OCI-LY7 (cell line): ENCODE measurements at regions not wholly inside any gene's neighbourhood (a gene's known extent, or its start where the extent isn't known, plus 50 kb on each side); places are given as distances from the start of the nearest gene placed in this dataset.

Experiments
- BruUV-seq: library from RNA; stranded (reverse); fragments of 400-500 nt; replicated peaks from 2 replicates; lab custom pipeline; 2021; lab: Mats Ljungman, UMichigan
- CTCF ChIA-PET: fragments of 300-600 bp; sonication (Branson Sonifier 250); formaldehyde crosslinking; loops from one replicate; lab custom pipeline; 2022; ENCODE audit warnings: antibody characterized with exemption; ENCODE audit not compliant: unreplicated experiment; lab: Charles Lee
- POLR2A ChIA-PET: fragments of 300-600 bp; sonication (Branson Sonifier 250); formaldehyde crosslinking; loops from one replicate; lab custom pipeline; 2022; ENCODE audit warnings: antibody characterized with exemption; lab: Charles Lee
- DNase-seq: peaks from one replicate; pipeline ENCODE4 v3.0.0-alpha.2; 2015; ENCODE audit warnings: low spot score
- H2AFZ ChIP-seq: fragments of 200-600 bp; sonication (generic), shearing (Covaris generic); 2 replicates; pipeline ENCODE4 v1.6.1; 2014; ENCODE audit warnings: mild to moderate bottlenecking, antibody characterized with exemption, low read length, moderate library complexity
- H3K27ac ChIP-seq: fragments of 200-600 bp; sonication (generic); 2 replicates; pipeline ENCODE4 v1.5.1; 2014; ENCODE audit warnings: mixed run types, low read depth, mild to moderate bottlenecking, moderate library complexity, low read length, inconsistent platforms; ENCODE audit not compliant: poor library complexity, severe bottlenecking
- H3K36me3 ChIP-seq: fragments of 200-600 bp; sonication (generic); 2 replicates; pipeline ENCODE4 v1.6.1; 2014; ENCODE audit warnings: mild to moderate bottlenecking, antibody characterized with exemption, low read length, moderate library complexity, mixed read lengths; ENCODE audit not compliant: insufficient read depth
- H3K4me1 ChIP-seq: fragments of 200-600 bp; sonication (generic); 2 replicates; pipeline ENCODE4 v1.5.1; 2014; ENCODE audit warnings: mild to moderate bottlenecking, low read length; ENCODE audit not compliant: insufficient read depth, poor library complexity, severe bottlenecking
- H3K4me2 ChIP-seq: fragments of 200-600 bp; sonication (generic); 2 replicates; pipeline ENCODE4 v1.6.1; 2014; ENCODE audit warnings: mild to moderate bottlenecking, low read length
- H3K4me3 ChIP-seq: fragments of 200-600 bp; sonication (generic); 2 replicates; pipeline ENCODE4 v1.5.1; 2014; ENCODE audit warnings: mild to moderate bottlenecking, low read depth, low read length; ENCODE audit not compliant: poor library complexity, severe bottlenecking
- H3K79me2 ChIP-seq: fragments of 200-600 bp; sonication (generic); 2 replicates; pipeline ENCODE4 v1.6.1; 2016; ENCODE audit warnings: low read depth, mild to moderate bottlenecking, low read length, moderate library complexity, mixed read lengths; ENCODE audit not compliant: insufficient read depth
- H3K9me2 ChIP-seq: fragments of 200-600 bp; sonication (generic); 2 replicates; pipeline ENCODE4 v1.6.1; 2016; ENCODE audit warnings: mild to moderate bottlenecking, low read length, mixed read lengths; ENCODE audit not compliant: insufficient read depth
- H3K9me3 ChIP-seq: fragments of 200-600 bp; sonication (generic); 2 replicates; pipeline ENCODE4 v1.6.1; 2014; ENCODE audit warnings: mild to moderate bottlenecking, mixed run types, low read length, mixed read lengths
- H4K20me1 ChIP-seq: fragments of 200-600 bp; sonication (generic); 2 replicates; pipeline ENCODE4 v1.6.1; 2014; ENCODE audit warnings: mild to moderate bottlenecking, antibody characterized with exemption, low read length, moderate library complexity, mixed read lengths; ENCODE audit not compliant: insufficient read depth
- EZH2phosphoT487 ChIP-seq: fragments of 200-600 bp; sonication (generic); IDR thresholded peaks from 2 replicates; pipeline ENCODE4 v1.6.1; 2018; ENCODE audit warnings: low read depth, borderline replicate concordance, mild to moderate bottlenecking, mixed run types, antibody characterized with exemption, low read length, moderate library complexity, mixed read lengths
- intact Hi-C: fragments of 100-400 bp; cut with micrococcal nuclease; formaldehyde crosslinking; loops from one replicate; pipeline ENCODE4 v1.10.0; 2022; ENCODE audit not compliant: unreplicated experiment
- TF ChIP-seq, protein P1 (sequence below): fragments of 200-600 bp; sonication (generic); conservative IDR thresholded peaks from 2 replicates; pipeline ENCODE4 v1.5.1; 2014; ENCODE audit warnings: mild to moderate bottlenecking, antibody characterized with exemption, low read length, moderate library complexity, mixed read lengths

DNA sequence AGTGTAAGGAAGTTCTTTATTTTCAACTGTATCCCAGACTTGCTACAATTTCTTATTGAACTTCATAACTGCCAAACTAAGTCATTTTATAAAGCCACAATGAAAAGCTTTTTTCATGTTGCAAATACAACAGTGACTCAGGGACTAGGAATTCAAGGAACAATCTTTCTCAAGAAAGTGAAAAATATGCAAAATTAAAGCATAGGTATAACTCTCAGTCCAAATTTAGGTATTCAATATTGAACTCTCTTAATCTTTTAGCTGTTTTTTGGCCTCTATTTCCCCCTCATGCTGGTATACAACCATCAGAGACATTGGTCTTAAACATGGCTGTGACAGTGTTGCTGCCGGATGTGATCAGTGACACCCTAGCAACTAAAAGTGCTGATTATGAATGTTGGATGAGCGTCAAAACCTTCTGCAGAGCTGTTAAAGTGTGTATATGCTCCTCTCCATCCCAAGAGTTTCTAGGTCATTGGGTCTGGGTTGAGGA lies 476.9 kb downstream of the ZNF385D start:
- no peak for TF ChIP-seq EZH2phosphoT487
- TF ChIP-seq, protein P1, sequence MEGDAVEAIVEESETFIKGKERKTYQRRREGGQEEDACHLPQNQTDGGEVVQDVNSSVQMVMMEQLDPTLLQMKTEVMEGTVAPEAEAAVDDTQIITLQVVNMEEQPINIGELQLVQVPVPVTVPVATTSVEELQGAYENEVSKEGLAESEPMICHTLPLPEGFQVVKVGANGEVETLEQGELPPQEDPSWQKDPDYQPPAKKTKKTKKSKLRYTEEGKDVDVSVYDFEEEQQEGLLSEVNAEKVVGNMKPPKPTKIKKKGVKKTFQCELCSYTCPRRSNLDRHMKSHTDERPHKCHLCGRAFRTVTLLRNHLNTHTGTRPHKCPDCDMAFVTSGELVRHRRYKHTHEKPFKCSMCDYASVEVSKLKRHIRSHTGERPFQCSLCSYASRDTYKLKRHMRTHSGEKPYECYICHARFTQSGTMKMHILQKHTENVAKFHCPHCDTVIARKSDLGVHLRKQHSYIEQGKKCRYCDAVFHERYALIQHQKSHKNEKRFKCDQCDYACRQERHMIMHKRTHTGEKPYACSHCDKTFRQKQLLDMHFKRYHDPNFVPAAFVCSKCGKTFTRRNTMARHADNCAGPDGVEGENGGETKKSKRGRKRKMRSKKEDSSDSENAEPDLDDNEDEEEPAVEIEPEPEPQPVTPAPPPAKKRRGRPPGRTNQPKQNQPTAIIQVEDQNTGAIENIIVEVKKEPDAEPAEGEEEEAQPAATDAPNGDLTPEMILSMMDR, result no peak
- Histone ChIP-seq H3K9me2 (no peaks in the 10 kb centered on the region), H3K4me1 (no peaks in the 10 kb centered on the region), H3K4me3 (no peak overlapping the region), H3K9me3 (no peaks in the 10 kb centered on the region), H3K4me2 (no peak overlapping the region), H3K36me3 (no peaks in the 10 kb centered on the region), H3K27ac (no peak overlapping the region), H2AFZ (no peak overlapping the region), H4K20me1 (no peaks in the 10 kb centered on the region), H3K79me2 (no peaks in the 10 kb centered on the region)
- BruUV-seq, result no TSS peak
- DNase-seq, result no peak
- intact Hi-C loops, result no loop called here
- POLR2A ChIA-PET, result no interaction called here
- CTCF ChIA-PET, result no interaction called here

DNA sequence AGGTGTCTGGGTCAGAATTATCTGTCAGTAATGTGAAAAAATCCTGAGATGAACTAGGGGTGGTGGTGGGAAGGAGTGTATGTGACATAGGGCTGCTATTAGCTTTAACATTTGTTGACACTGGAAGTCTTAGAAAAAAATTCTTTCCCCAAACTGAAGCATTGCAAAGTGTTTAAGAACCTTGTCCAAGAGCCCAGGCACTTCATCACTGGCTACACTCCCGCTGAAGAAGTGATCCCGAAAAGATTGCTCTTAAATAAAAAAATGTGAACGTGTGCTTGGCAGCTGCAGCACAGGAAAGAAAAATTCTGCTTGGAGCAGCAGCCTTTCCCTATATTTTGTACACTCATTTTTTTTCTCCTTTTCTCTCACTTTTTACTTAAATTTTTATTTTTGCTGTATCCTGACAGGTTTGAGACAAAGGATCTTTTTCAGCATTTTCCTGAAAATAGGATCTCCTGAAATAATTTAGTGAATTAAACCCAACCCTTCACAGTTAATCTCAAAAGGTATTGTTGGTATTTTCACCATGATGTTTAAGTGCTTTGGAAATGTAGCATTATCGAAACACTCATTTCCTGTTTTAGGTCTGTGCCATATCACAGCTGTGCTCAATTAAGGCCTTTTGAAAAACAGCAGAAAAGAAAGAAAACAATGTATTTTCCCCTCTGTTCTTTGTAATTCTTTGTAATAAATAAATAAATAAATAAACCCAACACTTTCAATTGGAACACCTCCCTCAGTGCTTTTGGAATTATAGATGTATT lies 477.6 kb downstream of the ZNF385D start:
- no peaks in the 10 kb centered on the region for H3K9me2 ChIP-seq
- no peaks in the 10 kb centered on the region for H3K9me3 ChIP-seq
- H3K79me2 ChIP-seq, result no peaks in the 10 kb centered on the region
- DNase-seq, result no peak
- no peak overlapping the region for H3K27ac ChIP-seq
- no peak overlapping the region for H3K4me3 ChIP-seq
- H4K20me1 ChIP-seq, result no peaks in the 10 kb centered on the region
- no peak overlapping the region for H2AFZ ChIP-seq
- ChIA-PET CTCF (no interaction called here), POLR2A (interaction anchor here (0.7 kb wide), 1 partner anchor 16 kb away, joined by 4 read pairs; no protein-coding TSS in a partner anchor)
- BruUV-seq, result no TSS peak
- no peak overlapping the region for H3K4me2 ChIP-seq
- no peak for TF ChIP-seq EZH2phosphoT487
- TF ChIP-seq, protein P1, result no peak
- intact Hi-C loops, result no loop called here
- H3K36me3 ChIP-seq, result no peaks in the 10 kb centered on the region
- no peaks in the 10 kb centered on the region for H3K4me1 ChIP-seq

DNA sequence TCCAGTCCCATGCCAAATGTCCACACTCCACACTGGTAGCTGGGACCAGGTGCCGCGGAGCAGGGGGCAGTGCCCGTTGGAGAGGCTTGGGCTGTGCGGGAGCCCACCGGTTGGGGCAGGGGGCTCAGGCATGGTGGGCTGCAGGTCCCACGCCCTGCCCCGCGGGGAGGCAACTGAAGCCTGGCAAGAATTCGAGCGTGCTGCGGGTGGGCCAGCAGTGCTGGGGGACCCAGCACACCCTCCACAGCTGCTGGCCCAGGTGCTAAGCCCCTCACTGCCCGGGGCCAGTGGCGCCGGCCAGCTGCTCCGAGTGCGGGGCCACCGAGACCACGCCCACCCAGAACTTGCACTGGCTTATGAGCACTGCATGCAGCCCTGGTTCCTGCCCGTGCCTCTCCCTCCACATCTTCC lies 479.4 kb downstream of the ZNF385D start:
- H2AFZ ChIP-seq, result no peak overlapping the region
- ChIA-PET POLR2A (no interaction called here), CTCF (no interaction called here)
- intact Hi-C loops, result no loop called here
- no peak overlapping the region for H3K4me2 ChIP-seq
- no peaks in the 10 kb centered on the region for H3K9me2 ChIP-seq
- H3K4me1 ChIP-seq, result no peaks in the 10 kb centered on the region
- H4K20me1 ChIP-seq, result no peaks in the 10 kb centered on the region
- H3K79me2 ChIP-seq, result no peaks in the 10 kb centered on the region
- no peak overlapping the region for H3K4me3 ChIP-seq
- no TSS peak for BruUV-seq
- H3K36me3 ChIP-seq, result no peaks in the 10 kb centered on the region
- no peak overlapping the region for H3K27ac ChIP-seq
- no peaks in the 10 kb centered on the region for H3K9me3 ChIP-seq
- TF ChIP-seq, protein P1, result no peak
- no peak for TF ChIP-seq EZH2phosphoT487
- DNase-seq, result no peak
